Heart right ventricle (tissue), 16 donors: ENCODE measurements at regions not wholly inside any gene's neighbourhood (a gene's known extent, or its start where the extent isn't known, plus 50 kb on each side); places are given as distances from the start of the nearest gene placed in this dataset.

ENCODE experiments used
- ATAC-seq, 8 donors: fragments of 200-7000 bp; cut with Tn5 transposase; one replicate each; pipeline ENCODE4 v1.9.1; 2020; ENCODE audit warnings: mild to moderate bottlenecking in 8 of 8, moderate library complexity in 8 of 8, moderate number of reproducible peaks in 1 of 8
- DNase-seq, 2 donors: peaks; one replicate each; pipeline ENCODE4 v3.0.0-alpha.2; 2020
- H3K27ac ChIP-seq, 10 donors: fragments of 200-600 bp; sonication (generic) in 2 of 10; one replicate each; pipeline versions ENCODE4 v1.5.0 to v1.8.0; 2020 to 2022; ENCODE audit warnings: mild to moderate bottlenecking in 3 of 10
- H3K27me3 ChIP-seq, 7 donors: fragments of 200-600 bp; one replicate each; pipeline ENCODE4 v1.8.0; 2021 to 2022; ENCODE audit warnings: mild to moderate bottlenecking in 2 of 7
- H3K36me3 ChIP-seq, 9 donors: fragments of 200-600 bp; sonication (generic) in 1 of 9; one replicate each; pipeline versions ENCODE4 v1.5.0 to v1.8.0; 2020 to 2022; ENCODE audit warnings: mild to moderate bottlenecking in 2 of 9
- H3K4me1 ChIP-seq, 9 donors: fragments of 200-600 bp; sonication (generic) in 1 of 9; one replicate each; pipeline versions ENCODE4 v1.5.0 to v1.8.0; 2020 to 2022; ENCODE audit warnings: mild to moderate bottlenecking in 4 of 9
- H3K4me3 ChIP-seq, 10 donors: fragments of 200-600 bp; sonication (generic) in 2 of 10; one replicate each; pipeline versions ENCODE4 v1.5.0 to v1.8.0; 2020 to 2022; ENCODE audit warnings: mild to moderate bottlenecking in 7 of 10, moderate library complexity in 2 of 10
- H3K9me3 ChIP-seq, 11 donors: fragments of 200-600 bp in 10 of 11; sonication (generic) in 2 of 11; one replicate each; pipeline versions ENCODE4 v1.5.0 to v1.8.0; 2013 to 2022; ENCODE audit warnings: mild to moderate bottlenecking in 2 of 11, control low read depth in 1 of 11, moderate library complexity in 1 of 11
- CTCF ChIP-seq, 9 donors: fragments of 200-600 bp; sonication (generic) in 2 of 9; IDR thresholded peaks; one replicate each; pipeline versions ENCODE4 v1.5.0 to v1.8.0; 2021 to 2022; ENCODE audit warnings: antibody characterized with exemption in 9 of 9, mild to moderate bottlenecking in 5 of 9, moderate library complexity in 1 of 9
- WGBS, 2 donors: extraction: QIAGEN DNeasy Blood & Tissue Kit; methylation state at CpG; one replicate each; pipeline ENCODE4 v1.1.7; 2013; ENCODE audit warnings: inconsistent platforms in 1 of 2; 5-methylcytosine and 5-hydroxymethylcytosine counted together
- intact Hi-C, 10 donors: fragments of 100-400 bp; cut with DNase I; formaldehyde crosslinking; loops; one replicate each; pipeline versions ENCODE4 v1.11.1 to v1.14.2; 2022
- donor health status: Arrhythmogenic right ventricular cardiomyopathy.
- donor health status: ischemic (EF 13 %, LVEDD 7.1; RV severe dilation, severe dysfunction).
- donor health status: healthy with polysubstance abuse.
- donor health status: DM: no; HTN: yes; CAD: no.
- donor health status: DM: no; HTN: no; CAD: no.
- donor health status: ischemic (EF 25% LVEDD 6.9; RV normal size, moderate dysfunction).
- donor health status: ischemic (EF 25% LVEDD 5.7; RV mildly dilated, moderate dysfunction).
- donor health status: healthy.
- donor health status: DM: yes; HTN: yes; CAD: no.
- donor health status: Ischemic cardiomyopathy.
- donor health status: ischemic (EF 35%, LVEDD 5.7; RV mildly dilated, moderate dysfunction).
- donor health status: nonischemic (EF 11% LVEDD 7.7; RV severe dilation, severe dysfunction).
- donor health status: DM: yes; HTN: yes; CAD: no.
- donor health status: PGD.
- donor health status: ischemic (EF 29% LVEDD 5.4; RV normal size, mild dysfunction).
- donor health status: nonischemic (EF 23%, LVEDD 6.1; RV moderate dilation, normal function).

DNA sequence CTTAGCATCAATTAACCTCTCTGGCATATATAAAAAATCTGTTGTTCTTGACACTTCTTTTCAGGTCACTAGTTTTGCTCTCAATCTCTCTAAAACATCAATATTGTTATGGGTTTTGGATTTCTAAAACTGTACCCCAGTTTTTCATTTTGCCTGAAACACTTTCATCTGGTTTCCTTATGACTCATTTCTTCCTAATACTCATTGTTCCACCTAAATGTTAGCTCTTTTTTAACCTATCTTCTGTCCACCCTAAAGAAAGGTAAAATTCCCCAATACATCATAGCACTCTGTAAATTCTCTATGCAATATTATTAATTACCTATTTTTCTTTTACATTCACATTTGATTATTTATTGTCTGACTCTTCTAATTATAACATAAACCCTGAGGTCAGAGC lies 575.5 kb upstream of the NDST4 start:
- DNase-seq (no peak), ATAC-seq (no peak)
- intact Hi-C loops = no loop called here
- H3K9me3 ChIP-seq = peaks cover 0 to 18% (median 0%) of the 10 kb centered on the region in 11 donors
- H3K27me3 ChIP-seq = no peaks in the 10 kb centered on the region
- no peak for TF ChIP-seq CTCF (IDR thresholded peaks at IDR 0.05)
- H3K27ac ChIP-seq = no peak overlapping the region
- no peaks in the 10 kb centered on the region for H3K36me3 ChIP-seq
- no peaks in the 10 kb centered on the region for H3K4me1 ChIP-seq
- H3K4me3 ChIP-seq = no peak overlapping the region

DNA sequence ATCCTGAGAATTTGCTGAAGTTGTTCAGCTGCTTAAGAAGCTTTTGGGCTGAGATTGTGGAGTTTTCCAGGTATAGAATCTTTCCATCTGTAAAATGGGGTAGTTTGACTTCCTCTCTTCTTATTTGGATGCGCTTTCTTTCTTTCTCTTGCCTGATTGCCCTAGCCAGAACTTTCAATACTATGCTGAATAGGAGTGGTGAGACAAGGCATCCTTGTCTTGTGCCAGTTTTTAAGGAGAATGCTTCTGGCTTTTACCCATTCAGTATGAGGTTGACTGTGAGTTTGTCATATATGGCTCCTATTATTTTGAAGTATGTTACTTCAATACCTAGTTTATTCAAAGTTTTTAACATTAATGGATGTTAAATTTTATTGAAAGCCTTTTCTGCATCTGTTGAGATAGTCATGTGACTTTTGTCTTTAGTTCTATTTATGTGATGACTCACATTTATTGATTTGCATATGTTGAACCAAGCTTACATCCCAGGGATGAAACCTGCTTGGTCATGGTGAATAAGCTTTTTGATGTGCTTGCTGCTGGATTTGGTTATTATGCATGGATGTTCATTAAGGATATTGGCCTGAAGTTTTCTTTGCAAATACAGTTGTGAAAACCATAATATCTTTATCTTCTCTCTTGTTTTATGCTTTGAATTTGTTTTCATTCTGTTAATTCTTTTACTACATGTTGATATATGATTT lies 573.8 kb upstream of the NDST4 start:
- Histone ChIP-seq H3K4me1 (no peaks in the 10 kb centered on the region), H3K4me3 (no peak overlapping the region), H3K9me3 (peaks cover 0 to 21% (median 0%) of the 10 kb centered on the region in 11 donors), H3K27me3 (no peaks in the 10 kb centered on the region), H3K36me3 (no peaks in the 10 kb centered on the region), H3K27ac (no peak overlapping the region)
- ATAC-seq (no peak), DNase-seq (no peak)
- WGBS, 2 donors = 79 to 89% methylated on average over 1 of the region's 1 CpG
- no peak for TF ChIP-seq CTCF (IDR thresholded peaks at IDR 0.05)
- intact Hi-C loops = no loop called here

- H3K27me3 ChIP-seq = no peaks in the 10 kb centered on the region
- 89 to 92% methylated on average over 33 to 47 of the region's 47 CpGs for WGBS, 2 donors
- no peak for TF ChIP-seq CTCF (IDR thresholded peaks at IDR 0.05)
- H3K4me3 ChIP-seq = no peak overlapping the region
- ATAC-seq = peak in 2 of 8 donors; percentile 11 to 34
- H3K4me1 ChIP-seq = no peaks in the 10 kb centered on the region
- H3K9me3 ChIP-seq = peaks cover 0 to 28% (median 0%) of the 10 kb centered on the region in 11 donors
- DNase-seq = no peak
- intact Hi-C loops = no loop called here
- no peak overlapping the region for H3K27ac ChIP-seq
- no peaks in the 10 kb centered on the region for H3K36me3 ChIP-seq
Observed at GRCh38 chr4:115678425-115678941, 565.1 kb upstream of the NDST4 start.

- ATAC-seq = no peak
- TF ChIP-seq CTCF (IDR thresholded peaks at IDR 0.05) = no peak
- peaks cover 0 to 20% (median 0%) of the 10 kb centered on the region in 11 donors for H3K9me3 ChIP-seq
- no peaks in the 10 kb centered on the region for H3K4me1 ChIP-seq
- H3K4me3 ChIP-seq = no peak overlapping the region
- no peaks in the 10 kb centered on the region for H3K36me3 ChIP-seq
- no peak for DNase-seq
- intact Hi-C loops = no loop called here
- no peak overlapping the region for H3K27ac ChIP-seq
- no peaks in the 10 kb centered on the region for H3K27me3 ChIP-seq
- WGBS, 2 donors = 64 to 92% methylated on average over 1 of the region's 1 CpG
Observed at GRCh38 chr4:115675719-115676118, 562.3 kb upstream of the NDST4 start.
